HEK293 (cell line): ENCODE measurements at regions not wholly inside any gene's neighbourhood (a gene's known extent, or its start where the extent isn't known, plus 50 kb on each side); places are given as distances from the start of the nearest gene placed in this dataset.

Experiments
- CTCF ChIA-PET: fragments of 350-600 bp; formaldehyde crosslinking; extraction: SDS; loops from one replicate; lab custom pipeline; 2021; ENCODE audit warnings: antibody characterized with exemption; lab: Yijun Ruan, JAX
- POLR2A ChIA-PET: fragments of 300-600 bp; formaldehyde crosslinking; extraction: SDS; loops from one replicate; lab custom pipeline; 2020; ENCODE audit warnings: antibody characterized with exemption, inconsistent platforms; lab: Yijun Ruan, JAX
- H3K27ac ChIP-seq: fragments of 200-500 bp; sonication (Bioruptor generic); 2 replicates; pipeline ENCODE4 v1.5.1; 2014; ENCODE audit warnings: low read depth, low read length, control low read depth, inconsistent platforms; ENCODE audit errors: extremely low read depth
- H3K36me3 ChIP-seq, 2 experiments: fragments of 200-500 bp in 1 of 2; sonication (Bioruptor generic) in 1 of 2; 1 replicate in 1 of 2; 2 replicates in 1 of 2; pipeline ENCODE4 v1.5.1; 2014 to 2017; ENCODE audit warnings: inconsistent platforms in 2 of 2, low read length in 2 of 2; ENCODE audit not compliant: control insufficient read depth in 2 of 2, insufficient read depth in 1 of 2
- H3K4me1 ChIP-seq: fragments of 200-500 bp; sonication (Bioruptor generic); 2 replicates; pipeline ENCODE4 v1.5.1; 2014; ENCODE audit warnings: mild to moderate bottlenecking, low read length, inconsistent platforms; ENCODE audit not compliant: control insufficient read depth, insufficient read depth
- H3K4me3 ChIP-seq: 2 replicates; pipeline ENCODE4 v1.5.1; 2011; ENCODE audit warnings: low read depth, mild to moderate bottlenecking, control low read depth, low read length, moderate library complexity
- H3K9me3 ChIP-seq: fragments of 200-500 bp; sonication (Bioruptor generic); 2 replicates; pipeline ENCODE4 v1.5.1; 2014; ENCODE audit warnings: low read depth, low read length, inconsistent platforms; ENCODE audit not compliant: control insufficient read depth, insufficient read depth
- BCL11B ChIP-seq: fragments of 450-650 bp; formaldehyde crosslinking; IDR thresholded peaks from 2 replicates; pipeline ENCODE4 v1.5.1; 2016; ENCODE audit warnings: low read depth, missing biosample characterization, missing genetic modification characterization
- BCL6B ChIP-seq: fragments of 450-650 bp; formaldehyde crosslinking; IDR thresholded peaks from 2 replicates; pipeline ENCODE4 v1.5.1; 2017; ENCODE audit warnings: missing biosample characterization, missing genetic modification characterization
- ELK4 ChIP-seq: IDR thresholded peaks from 2 replicates; pipeline ENCODE4 v1.6.1; 2011; ENCODE audit warnings: mild to moderate bottlenecking, low read depth, low read length, borderline replicate concordance
- HOXC10 ChIP-seq: sonication (generic); formaldehyde crosslinking; IDR thresholded peaks from 2 replicates; pipeline ENCODE4 v1.8.1; 2023; ENCODE audit warnings: mild to moderate bottlenecking, missing genetic modification reagents
- KLF10 ChIP-seq: fragments of 450-650 bp; IDR thresholded peaks from 2 replicates; pipeline ENCODE4 v1.5.1; 2018; ENCODE audit warnings: missing biosample characterization, mild to moderate bottlenecking, missing genetic modification characterization
- REPIN1 ChIP-seq: fragments of 450-650 bp; formaldehyde crosslinking; IDR thresholded peaks from 2 replicates; pipeline ENCODE4 v1.5.1; 2017; ENCODE audit warnings: missing biosample characterization, missing genetic modification characterization, low read depth
- ZBTB11 ChIP-seq: fragments of 450-650 bp; formaldehyde crosslinking; conservative IDR thresholded peaks from 2 replicates; pipeline ENCODE4 v1.5.1; 2016; ENCODE audit warnings: low read depth, missing biosample characterization, missing genetic modification characterization
- ZBTB20 ChIP-seq: fragments of 450-650 bp; formaldehyde crosslinking; IDR thresholded peaks from 2 replicates; pipeline ENCODE4 v1.5.1; 2016; ENCODE audit warnings: missing biosample characterization, missing genetic modification characterization
- ZBTB26 ChIP-seq: fragments of 450-650 bp; formaldehyde crosslinking; optimal IDR thresholded peaks from 2 replicates; pipeline ENCODE3; 2016; ENCODE audit warnings: missing biosample characterization, mild to moderate bottlenecking, missing genetic modification characterization
- ZBTB48 ChIP-seq: fragments of 450-650 bp; formaldehyde crosslinking; IDR thresholded peaks from 2 replicates; pipeline ENCODE4 v1.5.1; 2016; ENCODE audit warnings: missing biosample characterization, missing genetic modification characterization
- ZNF10 ChIP-seq: fragments of 450-650 bp; formaldehyde crosslinking; IDR thresholded peaks from 2 replicates; pipeline ENCODE4 v1.5.1; 2017; ENCODE audit warnings: missing biosample characterization, missing genetic modification characterization
- ZNF202 ChIP-seq: fragments of 450-650 bp; formaldehyde crosslinking; IDR thresholded peaks from 2 replicates; pipeline ENCODE4 v1.5.1; 2016; ENCODE audit warnings: missing biosample characterization, missing genetic modification characterization, borderline replicate concordance
- ZNF274 ChIP-seq, 2 experiments: fragments of 200-500 bp in 1 of 2; fragments of 450-650 bp in 1 of 2; sonication (Bioruptor generic) in 1 of 2; formaldehyde crosslinking in 1 of 2; IDR thresholded peaks; 2 replicates each; pipeline versions ENCODE4 v1.5.1 to v1.6.1; 2014 to 2016; ENCODE audit warnings: borderline replicate concordance in 1 of 2, inconsistent platforms in 1 of 2, low read length in 1 of 2, missing biosample characterization in 1 of 2, missing genetic modification characterization in 1 of 2
- ZNF394 ChIP-seq: fragments of 450-650 bp; formaldehyde crosslinking; IDR thresholded peaks from 2 replicates; pipeline ENCODE4 v1.5.1; 2016; ENCODE audit warnings: missing biosample characterization, missing genetic modification characterization, mild to moderate bottlenecking, moderate library complexity, borderline replicate concordance
- ZNF544 ChIP-seq: fragments of 450-650 bp; formaldehyde crosslinking; IDR thresholded peaks from 2 replicates; pipeline ENCODE4 v1.5.0; 2017; ENCODE audit warnings: missing biosample characterization, missing genetic modification characterization
- ZNF571 ChIP-seq: fragments of 450-650 bp; formaldehyde crosslinking; IDR thresholded peaks from 2 replicates; pipeline ENCODE4 v1.5.0; 2017; ENCODE audit warnings: missing biosample characterization, missing genetic modification characterization
- ZNF621 ChIP-seq: fragments of 450-650 bp; formaldehyde crosslinking; IDR thresholded peaks from 2 replicates; pipeline ENCODE4 v1.5.1; 2017; ENCODE audit warnings: missing biosample characterization, missing genetic modification characterization
- ZNF660 ChIP-seq: fragments of 450-650 bp; IDR thresholded peaks from 2 replicates; pipeline ENCODE4 v1.5.1; 2018; ENCODE audit warnings: missing biosample characterization, mild to moderate bottlenecking, missing genetic modification characterization
- ZSCAN18 ChIP-seq: fragments of 450-650 bp; formaldehyde crosslinking; IDR thresholded peaks from 2 replicates; pipeline ENCODE4 v1.5.1; 2016; ENCODE audit warnings: missing biosample characterization, missing genetic modification characterization

- TF ChIP-seq REPIN1 (tag by site-specific recombination): no peak
Observed at GRCh38 chr11:42098075-42098474, 638.6 kb upstream of the LRRC4C start (continued).

- no peak for TF ChIP-seq ZNF274 (IDR thresholded peaks at IDR 0.05; ENCODE audit: low read length)
- no peak for TF ChIP-seq ZNF274 (tag by site-specific recombination; IDR thresholded peaks at IDR 0.05; ENCODE audit: borderline replicate concordance)
- TF ChIP-seq ZNF394 (tag by site-specific recombination): no peak
- no peak for TF ChIP-seq BCL11B
- no peak for TF ChIP-seq ZNF571 (tag by site-specific recombination)
- no peak for TF ChIP-seq ELK4
- no peak for TF ChIP-seq ZBTB20 (tag by site-specific recombination)
- TF ChIP-seq ZSCAN18 (tag by site-specific recombination): no peak
- TF ChIP-seq ZNF621 (tag by site-specific recombination): no peak
- TF ChIP-seq ZBTB11 (tag by site-specific recombination): no peak
- no peak for TF ChIP-seq ZBTB26 (tag by site-specific recombination)
- TF ChIP-seq ZNF660 (tag by site-specific recombination): no peak
- H3K4me1 ChIP-seq: no peaks in the 10 kb centered on the region
- H3K27ac ChIP-seq: no peak overlapping the region
- H3K36me3 ChIP-seq: no peaks in the 10 kb centered on the region
- ChIA-PET CTCF (no interaction called here), POLR2A (no interaction called here)
- no peaks in the 10 kb centered on the region for H3K9me3 ChIP-seq
- H3K4me3 ChIP-seq: no peak overlapping the region
Observed at GRCh38 chr11:42112866-42113265, 653.4 kb upstream of the LRRC4C start.

- Histone ChIP-seq H3K9me3 (no peaks in the 10 kb centered on the region), H3K27ac (no peak overlapping the region), H3K4me1 (no peaks in the 10 kb centered on the region), H3K4me3 (no peak overlapping the region), H3K36me3 (no peaks in the 10 kb centered on the region)
- TF ChIP-seq ZNF202 (tag by site-specific recombination) (no peak), KLF10 (tag by site-specific recombination) (no peak), ZNF544 (tag by site-specific recombination) (no peak), ZBTB48 (tag by site-specific recombination) (no peak), ZNF660 (tag by site-specific recombination) (no peak), ZNF10 (tag by site-specific recombination) (no peak), HOXC10 (CRISPR knock-in tag) (no peak), BCL6B (tag by site-specific recombination) (no peak)
- CTCF ChIA-PET: no interaction called here
- POLR2A ChIA-PET: no interaction called here
Observed at GRCh38 chr11:42114927-42115326, 655.5 kb upstream of the LRRC4C start.
